Fibroblast of the aortic adventitia (primary cell): ENCODE measurements at regions not wholly inside any gene's neighbourhood (a gene's known extent, or its start where the extent isn't known, plus 50 kb on each side); places are given as distances from the start of the nearest gene placed in this dataset.

Experiments used
- DNase-seq: peaks from one replicate; pipeline ENCODE4 v3.0.0-alpha.2; 2010; ENCODE audit warnings: low read depth
- H3K4me3 ChIP-seq: 2 replicates; pipeline ENCODE4 v1.5.1; 2011; ENCODE audit warnings: low read depth, mild to moderate bottlenecking, control low read depth, low read length, moderate library complexity
- CTCF ChIP-seq: IDR thresholded peaks from 2 replicates; pipeline ENCODE4 v1.5.1; 2011; ENCODE audit warnings: mild to moderate bottlenecking, low read length, control low read depth, inconsistent platforms; ENCODE audit not compliant: insufficient read depth

- no peak for TF ChIP-seq CTCF
- DNase-seq: no peak
- no peak overlapping the region for H3K4me3 ChIP-seq
Measured at GRCh38 chr2:239590995-239591915, 190.4 kb upstream of the HDAC4 start.

- DNase-seq: no peak
- no peak overlapping the region for H3K4me3 ChIP-seq
- TF ChIP-seq CTCF: no peak
Measured at GRCh38 chr2:239590276-239590675, 189.5 kb upstream of the HDAC4 start.

GRCh38 chr2:239589833-239590232, 189.0 kb upstream of the HDAC4 start:
- TF ChIP-seq CTCF: no peak
- DNase-seq: no peak
- no peak overlapping the region for H3K4me3 ChIP-seq

- DNase-seq: no peak
- H3K4me3 ChIP-seq: no peak overlapping the region
- no peak for TF ChIP-seq CTCF
Measured at GRCh38 chr2:239589270-239589825, 188.5 kb upstream of the HDAC4 start.

GRCh38 chr2:239588451-239589269, 187.8 kb upstream of the HDAC4 start:
- TF ChIP-seq CTCF: no peak
- no peak for DNase-seq

GRCh38 chr2:239587841-239588240, 187.0 kb upstream of the HDAC4 start:
- no peak for TF ChIP-seq CTCF
- DNase-seq: no peak
- no peak overlapping the region for H3K4me3 ChIP-seq

More at GRCh38 chr2:239588451-239589269, 187.8 kb upstream of the HDAC4 start:
- no peak overlapping the region for H3K4me3 ChIP-seq
